Mesenchymal stem cell (in vitro differentiated cells and primary cell): ENCODE measurements at regions not wholly inside any gene's neighbourhood (a gene's known extent, or its start where the extent isn't known, plus 50 kb on each side); places are given as distances from the start of the nearest gene placed in this dataset.

Experiments
- DNase-seq: peaks from one replicate; pipeline ENCODE4 v3.0.0-alpha.2; 2013
- H2AFZ ChIP-seq: one replicate; pipeline ENCODE4 v1.6.1; 2013; ENCODE audit warnings: low read depth, mild to moderate bottlenecking, control low read depth, inconsistent platforms, low read length, moderate library complexity
- H2AK5ac ChIP-seq: 2 replicates; pipeline ENCODE4 v1.6.1; 2013; ENCODE audit warnings: low read length, moderate library complexity, mild to moderate bottlenecking, inconsistent platforms; ENCODE audit not compliant: severe bottlenecking
- H2BK120ac ChIP-seq: one replicate; pipeline ENCODE4 v1.6.1; 2013; ENCODE audit warnings: low read depth, mild to moderate bottlenecking, inconsistent platforms, low read length, moderate library complexity
- H2BK12ac ChIP-seq, 2 experiments: one replicate each; pipeline ENCODE4 v1.6.1; 2013; ENCODE audit warnings: inconsistent platforms in 2 of 2, low read length in 2 of 2, mild to moderate bottlenecking in 2 of 2, moderate library complexity in 2 of 2, control low read depth in 1 of 2
- H2BK15ac ChIP-seq: one replicate; pipeline ENCODE4 v1.6.1; 2013; ENCODE audit warnings: mild to moderate bottlenecking, low read depth, inconsistent platforms; ENCODE audit not compliant: poor library complexity, severe bottlenecking
- H2BK5ac ChIP-seq: 2 replicates; pipeline ENCODE4 v1.6.1; 2013; ENCODE audit warnings: low read depth, mild to moderate bottlenecking, low read length, control low read depth, inconsistent platforms; ENCODE audit not compliant: poor library complexity, severe bottlenecking
- H3K14ac ChIP-seq, 2 experiments: one replicate each; pipeline ENCODE4 v1.6.1; 2013; ENCODE audit warnings: inconsistent platforms in 2 of 2, low read length in 2 of 2, control low read depth in 1 of 2, mild to moderate bottlenecking in 1 of 2, moderate library complexity in 1 of 2
- H3K18ac ChIP-seq, 2 experiments: one replicate each; pipeline ENCODE4 v1.6.1; 2013; ENCODE audit warnings: inconsistent platforms in 2 of 2, low read length in 2 of 2, control low read depth in 1 of 2, low read depth in 1 of 2, mild to moderate bottlenecking in 1 of 2
- H3K23ac ChIP-seq, 2 experiments: one replicate each; pipeline ENCODE4 v1.6.1; 2013; ENCODE audit warnings: inconsistent platforms in 2 of 2, low read length in 2 of 2, mild to moderate bottlenecking in 2 of 2, moderate library complexity in 2 of 2, control low read depth in 1 of 2
- H3K27ac ChIP-seq: 2 replicates; pipeline ENCODE4 v1.5.1; 2013; ENCODE audit warnings: mild to moderate bottlenecking, moderate library complexity, low read length, control low read depth, inconsistent platforms; ENCODE audit not compliant: poor library complexity, severe bottlenecking
- H3K27me3 ChIP-seq, 2 experiments: 2 replicates each; pipeline versions ENCODE4 v1.6.1 to v1.7.0; 2013; ENCODE audit warnings: low read length in 2 of 2, mild to moderate bottlenecking in 2 of 2, moderate library complexity in 2 of 2, control low read depth in 1 of 2, inconsistent platforms in 1 of 2; ENCODE audit not compliant: control insufficient read depth in 1 of 2, insufficient read depth in 1 of 2
- H3K36me3 ChIP-seq, 2 experiments: 2 replicates each; pipeline versions ENCODE4 v1.6.1 to v1.7.0; 2013; ENCODE audit warnings: low read length in 2 of 2, control low read depth in 1 of 2, inconsistent platforms in 1 of 2, low read depth in 1 of 2, mild to moderate bottlenecking in 1 of 2; ENCODE audit not compliant: insufficient read depth in 2 of 2, control insufficient read depth in 1 of 2
- H3K4ac ChIP-seq, 2 experiments: one replicate each; pipeline ENCODE4 v1.6.1; 2013; ENCODE audit warnings: inconsistent platforms in 2 of 2, low read length in 2 of 2, mild to moderate bottlenecking in 2 of 2, moderate library complexity in 2 of 2, control low read depth in 1 of 2, low read depth in 1 of 2
- H3K4me1 ChIP-seq: 2 replicates; pipeline ENCODE4 v1.6.1; 2013; ENCODE audit warnings: low read depth, low read length, control low read depth; ENCODE audit not compliant: control insufficient read depth, insufficient read depth
- H3K4me2 ChIP-seq: 2 replicates; pipeline ENCODE4 v1.6.1; 2013; ENCODE audit warnings: low read length, mild to moderate bottlenecking, inconsistent platforms; ENCODE audit not compliant: poor library complexity, severe bottlenecking
- H3K4me3 ChIP-seq, 2 experiments: 2 replicates each; pipeline versions ENCODE4 v1.5.1 to v1.7.0; 2013; ENCODE audit warnings: low read length in 2 of 2, mild to moderate bottlenecking in 2 of 2, control low read depth in 1 of 2, low read depth in 1 of 2; ENCODE audit not compliant: insufficient read depth in 1 of 2
- H3K79me1 ChIP-seq: replicated peaks from 2 replicates; pipeline ENCODE4 v1.6.1; 2013; ENCODE audit warnings: mild to moderate bottlenecking, control low read depth, low read length, inconsistent platforms; ENCODE audit not compliant: poor library complexity, severe bottlenecking
- H3K9ac ChIP-seq: 2 replicates; pipeline ENCODE4 v1.7.0; 2013; ENCODE audit warnings: mild to moderate bottlenecking, low read length, moderate library complexity
- H3K9me3 ChIP-seq: 2 replicates; pipeline ENCODE4 v1.7.0; 2013; ENCODE audit warnings: mild to moderate bottlenecking, low read length; ENCODE audit not compliant: control insufficient read depth
- H4K8ac ChIP-seq: one replicate; pipeline ENCODE4 v1.6.1; 2013; ENCODE audit warnings: inconsistent platforms, mild to moderate bottlenecking, low read length, moderate library complexity
- H4K91ac ChIP-seq: one replicate; pipeline ENCODE4 v1.6.1; 2013; ENCODE audit warnings: mild to moderate bottlenecking, low read length, inconsistent platforms
- WGBS: methylation state at CpG from one replicate; pipeline ENCODE4 v1.1.7; 2013; ENCODE audit warnings: mixed read lengths; 5-methylcytosine and 5-hydroxymethylcytosine counted together

GRCh38 chr1:5721634-5722215 is 270.5 kb downstream of the NPHP4 start:
- Histone ChIP-seq H3K4me1 (no peaks in the 10 kb centered on the region), H3K36me3 (no peaks in the 10 kb centered on the region), H3K9me3 (no peaks in the 10 kb centered on the region), H2BK5ac (no peak overlapping the region), H3K23ac (no peak overlapping the region), H3K14ac (no peak overlapping the region), H4K91ac (no peak overlapping the region), H4K8ac (no peak overlapping the region), H3K4me2 (no peak overlapping the region), H2BK120ac (no peak overlapping the region), H2BK15ac (no peak overlapping the region), H2AFZ (no peak overlapping the region), H3K27ac (no peak overlapping the region), H3K9ac (no peak overlapping the region), H3K27me3 (no peaks in the 10 kb centered on the region), H3K18ac (no peak overlapping the region), H3K4me3 (no peak overlapping the region), H2BK12ac (no peak overlapping the region), H3K4ac (no peak overlapping the region), H3K79me1 (no peaks in the 10 kb centered on the region), H2AK5ac (no peak overlapping the region)
- 75% methylated on average over 3 of the region's 3 CpGs for WGBS
- DNase-seq = no peak

DNA sequence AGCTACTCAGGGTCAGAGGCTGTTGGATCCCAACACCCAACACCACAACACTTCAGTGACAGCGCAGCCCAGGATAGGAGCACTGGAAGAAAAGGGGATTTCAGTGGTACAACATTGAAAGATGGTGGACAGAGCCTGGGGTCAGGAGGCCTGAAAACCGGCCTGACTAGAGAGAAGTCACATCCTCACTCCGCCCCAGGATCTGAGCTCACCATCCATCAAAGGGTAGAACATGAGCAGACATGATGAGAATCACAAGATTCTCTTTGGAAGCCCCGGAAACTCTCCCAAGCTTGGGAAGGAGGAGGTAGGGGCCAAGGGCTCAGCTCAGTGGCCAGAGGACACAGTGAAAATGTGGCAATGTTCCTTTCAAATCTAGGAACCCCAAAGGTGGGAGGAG is 271.3 kb downstream of the NPHP4 start:
- H4K8ac ChIP-seq = no peak overlapping the region
- H3K36me3 ChIP-seq = no peaks in the 10 kb centered on the region
- H3K4me3 ChIP-seq = no peak overlapping the region
- H2BK12ac ChIP-seq = no peak overlapping the region
- H2BK15ac ChIP-seq = no peak overlapping the region
- no peak overlapping the region for H3K4me2 ChIP-seq
- no peaks in the 10 kb centered on the region for H3K27me3 ChIP-seq
- H2BK5ac ChIP-seq = no peak overlapping the region
- H2BK120ac ChIP-seq = no peak overlapping the region
- H3K27ac ChIP-seq = no peak overlapping the region
- no peak overlapping the region for H2AFZ ChIP-seq
- H4K91ac ChIP-seq = no peak overlapping the region
- no peak overlapping the region for H3K18ac ChIP-seq
- no peaks in the 10 kb centered on the region for H3K4me1 ChIP-seq
- 80% methylated on average over 4 of the region's 4 CpGs for WGBS
- no peak overlapping the region for H3K9ac ChIP-seq
- no peak overlapping the region for H3K4ac ChIP-seq
- no peak for DNase-seq
- no peak overlapping the region for H2AK5ac ChIP-seq
- H3K79me1 ChIP-seq = no peaks in the 10 kb centered on the region
- H3K14ac ChIP-seq = no peak overlapping the region
- H3K23ac ChIP-seq = no peak overlapping the region
- H3K9me3 ChIP-seq = no peaks in the 10 kb centered on the region

DNA sequence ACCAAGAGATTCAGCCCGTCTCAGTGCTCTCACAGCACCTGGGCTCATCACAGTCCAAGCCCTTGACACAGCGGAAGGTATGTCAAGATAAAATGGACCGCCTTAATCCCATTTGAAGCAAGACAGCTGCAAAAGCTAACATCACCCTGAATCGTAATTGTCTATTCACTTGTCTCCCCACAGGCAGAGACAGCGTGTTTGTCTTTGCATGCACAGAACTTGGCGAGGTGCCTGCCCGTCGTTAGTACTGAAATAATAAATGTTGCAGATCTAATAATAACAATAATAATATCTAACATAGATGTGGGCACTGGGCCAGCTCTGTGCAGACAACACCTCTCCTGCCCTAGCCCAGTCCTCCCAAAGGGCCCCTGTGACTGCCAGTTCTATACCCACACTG is 271.7 kb downstream of the NPHP4 start:
- Histone ChIP-seq H3K27ac (no peak overlapping the region), H3K9me3 (peaks cover 3% of the 10 kb centered on the region), H3K36me3 (no peaks in the 10 kb centered on the region), H2BK15ac (no peak overlapping the region), H3K4ac (no peak overlapping the region), H3K79me1 (no peaks in the 10 kb centered on the region), H3K14ac (no peak overlapping the region), H4K91ac (no peak overlapping the region), H2BK120ac (no peak overlapping the region), H3K4me2 (no peak overlapping the region), H2BK5ac (no peak overlapping the region), H3K27me3 (no peaks in the 10 kb centered on the region), H3K9ac (no peak overlapping the region), H2AK5ac (no peak overlapping the region), H2BK12ac (no peak overlapping the region), H3K4me1 (no peaks in the 10 kb centered on the region), H4K8ac (no peak overlapping the region), H3K23ac (no peak overlapping the region), H2AFZ (no peak overlapping the region), H3K4me3 (no peak overlapping the region), H3K18ac (no peak overlapping the region)
- no peak for DNase-seq
- 66% methylated on average over 4 of the region's 8 CpGs for WGBS

GRCh38 chr1:5720045-5720444 is 272.2 kb downstream of the NPHP4 start:
- H3K27ac ChIP-seq = no peak overlapping the region
- H3K23ac ChIP-seq = no peak overlapping the region
- H2BK120ac ChIP-seq = no peak overlapping the region
- H3K4me3 ChIP-seq = no peak overlapping the region
- H3K79me1 ChIP-seq = no peaks in the 10 kb centered on the region
- H3K18ac ChIP-seq = no peak overlapping the region
- no peak overlapping the region for H2BK12ac ChIP-seq
- no peak overlapping the region for H3K14ac ChIP-seq
- no peak overlapping the region for H2AFZ ChIP-seq
- 69% methylated on average over 8 of the region's 8 CpGs for WGBS
- no peak overlapping the region for H2AK5ac ChIP-seq
- DNase-seq = no peak
- H3K36me3 ChIP-seq = no peaks in the 10 kb centered on the region
- H3K9ac ChIP-seq = no peak overlapping the region
- H3K9me3 ChIP-seq = peaks cover 7% of the 10 kb centered on the region
- H4K91ac ChIP-seq = no peak overlapping the region
- no peaks in the 10 kb centered on the region for H3K4me1 ChIP-seq
- H3K4me2 ChIP-seq = no peak overlapping the region
- H4K8ac ChIP-seq = no peak overlapping the region
- H3K4ac ChIP-seq = no peak overlapping the region
- no peak overlapping the region for H2BK5ac ChIP-seq
- H2BK15ac ChIP-seq = no peak overlapping the region
- H3K27me3 ChIP-seq = no peaks in the 10 kb centered on the region
